Left lung (tissue), 4 donors: ENCODE measurements at regions not wholly inside any gene's neighbourhood (a gene's known extent, or its start where the extent isn't known, plus 50 kb on each side); places are given as distances from the start of the nearest gene placed in this dataset.

Experiments
- ATAC-seq: fragments of 200-7000 bp; cut with Tn5 transposase; one replicate; pipeline ENCODE4 v1.9.1; 2020; ENCODE audit warnings: moderate library complexity
- DNase-seq, 4 donors: peaks; one replicate each; pipeline ENCODE4 v3.0.0-alpha.2; 2013 to 2020
- H3K27ac ChIP-seq, 2 donors: fragments of 200-600 bp; sonication (generic) in 1 of 2; one replicate each; pipeline versions ENCODE4 v1.5.0 to v1.8.0; 2020 to 2021
- H3K27me3 ChIP-seq, 2 donors: fragments of 200-600 bp; sonication (generic) in 1 of 2; one replicate each; pipeline versions ENCODE4 v1.5.0 to v1.8.0; 2020 to 2021
- H3K36me3 ChIP-seq, 2 donors: fragments of 200-600 bp; sonication (generic) in 1 of 2; one replicate each; pipeline versions ENCODE4 v1.5.0 to v1.8.0; 2020 to 2021
- H3K4me1 ChIP-seq, 2 donors: fragments of 200-600 bp; one replicate each; pipeline ENCODE4 v1.8.0; 2021
- H3K4me3 ChIP-seq, 2 donors: fragments of 200-600 bp; sonication (generic) in 1 of 2; one replicate each; pipeline versions ENCODE4 v1.5.0 to v1.8.0; 2020 to 2021; ENCODE audit warnings: mild to moderate bottlenecking in 1 of 2
- H3K9me3 ChIP-seq, 2 donors: fragments of 200-600 bp; sonication (generic) in 1 of 2; one replicate each; pipeline versions ENCODE4 v1.5.0 to v1.8.0; 2020 to 2021
- CTCF ChIP-seq, 2 donors: fragments of 200-600 bp; sonication (generic) in 1 of 2; IDR thresholded peaks; one replicate each; pipeline versions ENCODE4 v1.5.0 to v1.8.0; 2021; ENCODE audit warnings: antibody characterized with exemption in 2 of 2
- intact Hi-C, 2 donors: fragments of 100-400 bp; cut with DNase I; formaldehyde crosslinking; loops; one replicate each; pipeline versions ENCODE4 v1.11.2 to v1.14.2; 2022
- donor health status: DM: no; HTN: yes; CAD: no.
- donor health status: DM: no; HTN: no; CAD: no.

DNA sequence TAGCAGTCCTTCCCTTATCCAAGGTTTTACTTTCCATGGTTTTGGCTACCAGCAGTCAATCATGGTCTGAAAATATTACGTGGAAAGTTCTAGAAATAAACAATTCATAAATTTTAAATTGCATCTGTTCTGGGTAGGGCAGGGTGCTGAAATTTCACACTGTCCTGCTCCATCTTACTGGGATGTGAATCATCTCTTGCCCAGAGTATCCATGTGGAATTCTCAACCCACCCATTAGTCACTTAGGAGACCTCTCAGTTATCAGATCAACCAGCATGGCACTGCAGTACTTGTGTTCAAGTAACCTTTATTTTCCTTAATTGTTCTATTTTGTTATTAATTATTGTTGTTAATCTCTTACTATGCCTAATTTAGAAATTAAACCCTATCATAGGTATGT, 202.8 kb upstream of the CPHXL start:
- TF ChIP-seq CTCF (IDR thresholded peaks at IDR 0.05) = no peak
- DNase-seq = no peak
- H3K4me3 ChIP-seq = no peak overlapping the region
- H3K27ac ChIP-seq = no peak overlapping the region
- no peaks in the 10 kb centered on the region for H3K36me3 ChIP-seq
- H3K4me1 ChIP-seq = no peaks in the 10 kb centered on the region
- no peaks in the 10 kb centered on the region for H3K27me3 ChIP-seq
- intact Hi-C loops = no loop called here
- no peak for ATAC-seq
- H3K9me3 ChIP-seq = peaks cover 0 to 6% of the 10 kb centered on the region in 2 donors

- no peak for ATAC-seq
- TF ChIP-seq CTCF (IDR thresholded peaks at IDR 0.05) = no peak
- Histone ChIP-seq H3K36me3 (no peaks in the 10 kb centered on the region), H3K4me1 (no peaks in the 10 kb centered on the region), H3K27ac (no peak overlapping the region), H3K27me3 (no peaks in the 10 kb centered on the region), H3K4me3 (no peak overlapping the region), H3K9me3 (peaks cover 0 to 6% of the 10 kb centered on the region in 2 donors)
- intact Hi-C loops = no loop called here
- no peak for DNase-seq
These were observed 204.8 kb upstream of the CPHXL start for GRCh38 chr16:75931043-75931442.

- H3K27ac ChIP-seq = no peak overlapping the region
- ATAC-seq (no peak), DNase-seq (no peak)
- no peak for TF ChIP-seq CTCF (IDR thresholded peaks at IDR 0.05)
- H3K4me1 ChIP-seq = no peaks in the 10 kb centered on the region
- H3K9me3 ChIP-seq = peaks cover 0 to 6% of the 10 kb centered on the region in 2 donors
- H3K36me3 ChIP-seq = no peaks in the 10 kb centered on the region
- intact Hi-C loops = no loop called here
- no peak overlapping the region for H3K4me3 ChIP-seq
- no peaks in the 10 kb centered on the region for H3K27me3 ChIP-seq
These were observed 205.7 kb upstream of the CPHXL start for GRCh38 chr16:75931970-75932369.

DNA sequence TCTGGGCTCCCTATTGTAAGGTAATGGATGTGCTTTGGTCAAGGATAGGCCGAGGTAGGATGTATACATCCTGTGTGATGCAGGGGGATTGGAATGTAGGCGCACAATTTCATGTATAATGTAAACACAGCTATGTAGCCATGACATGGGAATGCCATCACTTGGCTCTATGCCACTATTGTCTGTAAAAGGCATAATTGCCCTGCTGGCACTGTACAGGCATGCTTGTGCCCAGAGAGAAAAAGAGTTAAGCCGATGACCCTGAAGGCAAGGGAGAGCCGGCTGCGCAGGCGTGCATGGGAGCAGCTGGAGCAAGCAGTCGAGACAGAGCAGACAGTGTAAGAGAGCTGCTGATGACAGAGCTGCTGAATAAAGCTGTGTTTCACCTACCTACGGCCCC, 212.5 kb upstream of the CPHXL start:
- no peak overlapping the region for H3K4me3 ChIP-seq
- peak in 1 of 4 donors; percentile 29 for DNase-seq
- intact Hi-C loops = no loop called here
- no peak for ATAC-seq
- no peak overlapping the region for H3K27ac ChIP-seq
- H3K4me1 ChIP-seq = no peaks in the 10 kb centered on the region
- H3K36me3 ChIP-seq = no peaks in the 10 kb centered on the region
- no peak for TF ChIP-seq CTCF (IDR thresholded peaks at IDR 0.05)
- H3K9me3 ChIP-seq = no peaks in the 10 kb centered on the region
- H3K27me3 ChIP-seq = no peaks in the 10 kb centered on the region

GRCh38 chr16:75942351-75942750, 216.1 kb upstream of the CPHXL start:
- no peaks in the 10 kb centered on the region for H3K36me3 ChIP-seq
- no peak overlapping the region for H3K4me3 ChIP-seq
- H3K9me3 ChIP-seq = no peaks in the 10 kb centered on the region
- no peaks in the 10 kb centered on the region for H3K4me1 ChIP-seq
- no peak for TF ChIP-seq CTCF (IDR thresholded peaks at IDR 0.05)
- ATAC-seq = no peak
- DNase-seq = no peak
- H3K27ac ChIP-seq = no peak overlapping the region
- intact Hi-C loops = no loop called here
- H3K27me3 ChIP-seq = no peaks in the 10 kb centered on the region
